ENCODE measurements at regions not wholly inside any gene's neighbourhood (a gene's known extent, or its start where the extent isn't known, plus 50 kb on each side); places are given as distances from the start of the nearest gene placed in this dataset.
"Not testable (repeated sequence)": the region's sequence is repeated elsewhere in the genome, so short reads cannot be mapped to it uniquely, and the experiment has no call there.

DNA sequence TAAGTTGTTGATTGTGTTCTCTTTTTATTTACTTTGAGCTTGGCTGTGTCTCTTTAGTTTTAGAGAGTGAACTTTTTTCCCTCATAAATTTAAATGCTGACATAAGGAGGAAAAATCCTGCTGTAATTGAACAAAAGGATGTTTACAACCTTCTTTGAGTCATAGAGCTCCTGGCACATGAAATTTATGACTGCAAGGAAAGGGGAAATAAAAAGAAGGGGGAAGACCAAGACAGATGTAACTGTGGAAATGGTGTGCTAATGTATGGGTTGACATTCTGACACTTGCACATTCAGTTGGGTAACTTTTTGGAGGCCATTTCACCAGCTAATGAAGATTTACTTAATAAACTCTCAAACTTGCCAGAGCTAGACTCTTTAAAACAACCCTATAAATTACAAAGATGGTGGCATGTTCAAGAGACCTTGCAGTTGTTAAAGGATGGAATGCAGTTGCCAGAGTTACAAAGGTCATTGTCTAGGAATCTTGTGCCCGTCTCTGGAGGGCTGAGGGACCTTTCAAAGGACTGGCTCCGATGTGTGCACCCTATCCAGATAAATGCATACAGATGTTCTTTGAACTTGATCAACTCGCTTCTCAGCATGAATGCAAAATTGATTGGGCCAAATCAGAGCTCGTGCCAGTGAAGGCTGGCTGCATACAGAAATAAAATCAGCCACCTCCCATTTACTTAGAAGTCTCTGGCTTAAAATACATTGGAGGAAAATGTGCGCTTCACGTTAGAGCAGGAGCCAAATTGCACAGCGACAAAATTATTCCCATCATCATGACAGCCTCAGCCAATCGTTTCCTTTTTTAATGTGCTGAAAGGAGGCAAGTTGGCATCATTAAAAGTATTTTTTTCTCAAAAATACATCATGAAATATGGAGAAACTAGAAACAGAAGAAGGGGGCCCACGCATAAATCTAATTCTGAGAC is 289.0 kb upstream of the XYLT1 start:
- no peak for DNase-seq (ENCODE audit: extremely low read depth, low read depth, low spot score)

- no peak for DNase-seq (ENCODE audit: extremely low read depth, low read depth, low spot score)
Observed at GRCh38 chr16:17757808-17758207, 287.0 kb upstream of the XYLT1 start.

- DNase-seq (ENCODE audit: extremely low read depth, low read depth, low spot score), result no peak
Observed at GRCh38 chr16:17755158-17755557, 284.4 kb upstream of the XYLT1 start.

DNA sequence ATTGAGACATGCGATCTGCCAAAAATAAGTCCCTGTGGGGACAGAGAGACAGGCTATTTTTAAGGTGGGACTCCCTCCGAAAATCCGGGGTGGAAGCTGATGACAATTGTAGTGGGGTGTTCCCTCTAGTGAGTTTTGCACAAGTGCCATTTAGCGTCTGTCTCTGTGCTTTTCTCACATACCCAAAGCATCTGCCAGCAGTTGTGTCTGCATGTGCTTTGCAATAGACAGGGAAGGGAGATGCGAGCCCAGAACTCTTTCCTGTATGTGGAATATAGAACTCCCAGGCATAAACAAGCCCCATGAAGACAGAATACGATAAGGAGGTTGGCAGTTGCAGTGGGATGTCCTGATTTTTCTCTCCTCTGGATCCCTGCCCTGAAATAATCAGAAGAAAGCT is 282.7 kb upstream of the XYLT1 start:
- no peak for DNase-seq (ENCODE audit: extremely low read depth, low read depth, low spot score)

DNA sequence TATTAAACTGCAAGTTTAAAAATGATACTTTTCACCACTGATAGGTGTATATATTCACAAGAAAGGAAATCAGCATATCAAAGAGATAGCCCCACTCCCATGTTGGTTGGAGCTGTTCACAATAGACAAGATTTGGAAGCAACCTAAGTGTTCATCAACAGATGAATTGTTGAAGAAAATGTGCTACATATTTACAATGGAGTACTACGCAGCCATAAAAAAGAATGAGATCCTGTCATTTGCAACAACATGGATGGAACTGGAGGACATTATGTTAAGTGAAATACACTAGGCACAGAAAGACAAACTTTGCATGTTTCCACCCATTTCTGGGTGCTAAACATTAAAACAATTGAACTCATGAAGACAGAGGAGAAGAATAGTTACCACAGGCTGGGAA is 278.9 kb upstream of the XYLT1 start:
- no peak for DNase-seq (ENCODE audit: extremely low read depth, low read depth, low spot score)

DNA sequence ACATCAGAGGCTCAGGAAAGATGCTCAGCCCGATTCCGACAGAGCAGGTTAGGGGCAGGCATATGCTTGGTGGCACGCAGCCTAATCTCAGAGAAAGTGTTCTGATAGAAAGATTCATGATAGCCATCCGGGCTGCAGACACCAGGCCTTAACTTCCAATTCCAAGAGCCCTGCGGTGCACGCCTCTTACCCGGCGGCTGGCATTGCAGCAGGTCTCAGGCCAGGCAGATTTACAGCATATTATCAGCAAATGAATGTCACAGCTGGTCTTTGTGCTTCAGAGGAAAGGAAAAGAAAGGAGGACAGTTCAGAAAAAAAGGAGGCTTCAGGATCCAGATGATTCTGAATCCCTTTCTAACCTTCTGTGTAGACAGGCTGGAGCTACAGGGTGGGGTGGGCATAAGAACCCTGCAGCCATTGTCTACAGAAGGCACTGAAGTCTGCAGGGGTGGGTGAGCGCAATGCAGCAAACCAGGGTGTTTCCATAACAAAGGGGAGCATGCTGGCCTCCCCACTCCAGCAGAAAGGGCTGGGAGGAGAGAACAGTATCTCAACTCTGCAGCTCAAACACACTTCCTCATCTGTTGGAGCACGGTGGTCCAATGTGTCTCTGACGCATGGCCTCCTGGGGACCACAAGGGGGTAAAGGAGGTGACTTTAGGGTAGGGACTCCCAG is 277.4 kb upstream of the XYLT1 start:
- DNase-seq (ENCODE audit: extremely low read depth, low read depth, low spot score), result no peak

GRCh38 chr16:17747081-17747756 is 276.5 kb upstream of the XYLT1 start:
- no peak for DNase-seq (ENCODE audit: extremely low read depth, low read depth, low spot score)

DNA sequence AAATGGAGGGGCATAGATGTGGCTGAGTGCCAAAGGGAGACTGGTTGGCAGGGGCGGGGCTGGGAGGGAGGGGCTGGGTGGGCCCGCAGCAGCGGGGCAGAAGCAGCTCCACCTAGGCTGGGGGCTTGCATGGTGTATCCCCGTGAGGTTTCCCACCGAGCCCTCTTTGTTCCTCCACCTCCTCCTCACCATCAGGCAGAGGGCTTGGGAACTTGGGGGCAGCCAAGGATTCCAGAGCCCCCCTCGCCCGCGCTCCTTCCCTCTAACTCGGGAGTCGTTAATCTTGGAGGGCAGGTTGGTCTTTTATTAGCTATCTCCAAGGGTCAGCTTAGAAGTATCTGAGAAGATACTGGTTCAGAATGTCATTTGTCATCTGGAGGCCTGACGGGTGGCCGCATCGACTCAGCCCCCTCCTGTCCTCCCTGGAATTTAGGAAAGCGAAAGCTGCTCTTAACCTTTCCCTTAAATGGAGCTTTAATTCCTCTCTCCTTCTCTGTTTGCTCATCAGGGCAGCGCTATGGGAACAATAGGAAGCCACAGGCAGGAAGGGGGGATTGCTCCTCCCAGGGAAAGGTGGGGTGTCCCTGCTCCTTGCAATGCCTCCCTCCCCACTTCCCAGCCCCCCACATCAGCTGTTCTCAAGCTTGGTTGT is 274.3 kb upstream of the XYLT1 start:
- no peak for DNase-seq (ENCODE audit: extremely low read depth, low read depth, low spot score)

GRCh38 chr16:17743578-17743977 is 272.8 kb upstream of the XYLT1 start:
- DNase-seq (ENCODE audit: extremely low read depth, low read depth, low spot score), result no peak

DNA sequence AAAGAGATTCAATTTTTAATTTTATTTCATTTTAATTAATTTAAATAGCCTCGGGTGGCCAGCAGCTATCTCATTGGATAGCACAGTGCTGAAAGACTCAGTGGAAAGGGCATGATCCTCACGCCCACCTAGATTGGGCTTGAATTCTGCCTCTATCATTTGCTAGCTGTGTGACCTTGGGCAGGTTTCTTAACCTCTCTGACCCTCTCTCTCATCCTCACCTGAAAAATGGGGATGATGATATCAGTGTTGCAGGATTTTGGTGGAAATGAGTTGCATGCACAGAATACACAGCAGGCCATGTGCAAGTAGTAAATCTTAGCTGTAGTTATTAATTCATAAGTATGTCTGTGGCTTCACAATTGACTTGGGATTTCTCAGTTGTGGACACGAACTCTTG is 272.4 kb upstream of the XYLT1 start:
- no peak for DNase-seq (ENCODE audit: extremely low read depth, low read depth, low spot score)

DNA sequence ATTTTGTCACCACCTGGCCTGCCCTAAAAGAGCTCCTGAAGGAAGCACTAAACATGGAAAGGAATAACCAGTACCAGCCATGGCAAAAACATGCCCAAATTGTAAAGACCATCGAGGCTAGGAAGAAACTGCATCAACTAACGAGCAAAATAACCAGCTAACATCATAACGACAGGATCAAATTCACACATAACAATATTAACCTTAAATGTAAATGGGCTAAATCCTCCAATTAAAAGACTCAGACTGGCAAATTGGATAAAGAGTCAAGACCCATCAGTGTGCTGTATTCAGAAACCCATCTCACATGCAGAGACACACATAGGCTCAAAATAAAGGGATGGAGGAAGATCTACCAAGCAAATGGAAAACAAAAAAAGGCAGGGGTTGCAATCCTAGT is 264.3 kb upstream of the XYLT1 start:
- not testable (repeated sequence) for DNase-seq (ENCODE audit: extremely low read depth, low read depth, low spot score)

DNA sequence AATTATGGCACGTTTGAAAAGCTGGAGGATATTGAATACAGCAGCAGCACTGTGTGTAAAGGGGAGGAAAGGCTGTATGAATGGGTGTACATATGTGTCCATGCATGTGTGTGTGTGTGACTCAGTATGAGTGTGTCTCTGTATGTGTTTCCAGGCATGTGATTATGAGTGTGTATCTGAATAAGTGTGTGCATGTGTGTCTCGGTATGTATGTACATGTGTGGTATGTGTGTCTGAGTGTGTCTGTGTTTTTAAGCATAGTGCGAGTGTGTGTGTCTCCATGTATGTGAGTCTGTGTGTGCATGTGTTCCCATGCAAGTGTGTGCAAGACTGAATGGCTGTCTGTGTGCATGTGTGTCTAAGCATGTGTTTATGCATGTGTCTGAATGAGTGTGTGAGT is 259.1 kb upstream of the XYLT1 start:
- no peak for DNase-seq (ENCODE audit: extremely low read depth, low read depth, low spot score)

GRCh38 chr16:17728196-17728595 is 257.4 kb upstream of the XYLT1 start:
- DNase-seq (ENCODE audit: extremely low read depth, low read depth, low spot score), result no peak

GRCh38 chr16:17724242-17724898 is 253.6 kb upstream of the XYLT1 start:
- no peak for DNase-seq (ENCODE audit: extremely low read depth, low read depth, low spot score)

- DNase-seq (ENCODE audit: extremely low read depth, low read depth, low spot score), result no peak
Observed at GRCh38 chr16:17723531-17724134, 252.9 kb upstream of the XYLT1 start.

- no peak for DNase-seq (ENCODE audit: extremely low read depth, low read depth, low spot score)
Observed at GRCh38 chr16:17718495-17718894, 247.7 kb upstream of the XYLT1 start.

GRCh38 chr16:17705847-17706246 is 235.1 kb upstream of the XYLT1 start:
- DNase-seq (ENCODE audit: extremely low read depth, low read depth, low spot score), result no peak

- DNase-seq (ENCODE audit: extremely low read depth, low read depth, low spot score), result no peak
Observed at GRCh38 chr16:17696616-17697015, 225.9 kb upstream of the XYLT1 start.

DNA sequence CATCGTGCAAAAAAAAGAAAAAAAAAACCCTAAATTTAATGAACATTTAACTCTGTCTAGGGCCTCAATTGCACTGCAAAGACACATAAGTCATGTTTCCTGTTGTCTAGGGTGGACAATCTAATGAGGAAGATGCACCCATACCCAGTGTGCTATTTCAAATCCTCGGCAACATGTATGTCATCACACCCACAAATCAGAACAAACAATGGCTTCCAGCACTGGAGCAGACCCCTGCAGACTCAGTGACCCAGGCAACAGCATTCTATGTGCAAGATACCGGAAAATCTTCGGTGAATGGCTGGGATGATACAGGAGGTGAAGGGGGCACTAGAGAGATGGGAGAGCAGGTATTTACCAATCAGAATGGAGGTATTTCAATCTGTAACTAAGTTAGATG is 221.7 kb upstream of the XYLT1 start:
- DNase-seq (ENCODE audit: extremely low read depth, low read depth, low spot score), result no peak

GRCh38 chr16:17691899-17692176 is 221.1 kb upstream of the XYLT1 start:
- DNase-seq (ENCODE audit: extremely low read depth, low read depth, low spot score), result no peak

All from glomerular endothelial cell (primary cell).